NCI-H2196 (cell line): ENCODE measurements at regions not wholly inside any gene's neighbourhood (a gene's known extent, or its start where the extent isn't known, plus 50 kb on each side); places are given as distances from the start of the nearest gene placed in this dataset.
"Not testable (repeated sequence)": the region's sequence is repeated elsewhere in the genome, so short reads cannot be mapped to it uniquely, and the experiment has no call there.

Experiments used
- DNase-seq: peaks from one replicate; lab custom pipeline; 2025; ENCODE audit not compliant: unreplicated experiment; lab: John Stamatoyannopoulos, UW

- not testable (repeated sequence) for DNase-seq
Measured at GRCh38 chr10:8415029-8415428, 360.5 kb downstream of the GATA3 start.

- DNase-seq: no peak
Measured at GRCh38 chr10:8416192-8416701, 361.8 kb downstream of the GATA3 start.

GRCh38 chr10:8416760-8417159, 362.3 kb downstream of the GATA3 start:
- no peak for DNase-seq

GRCh38 chr10:8417631-8418030, 363.1 kb downstream of the GATA3 start:
- DNase-seq: no peak

GRCh38 chr10:8418631-8419030, 364.1 kb downstream of the GATA3 start:
- DNase-seq: no peak

- no peak for DNase-seq
Measured at GRCh38 chr10:8420182-8420581, 365.7 kb downstream of the GATA3 start.

GRCh38 chr10:8424555-8425211, 370.2 kb downstream of the GATA3 start:
- DNase-seq: no peak

GRCh38 chr10:8428654-8429053, 374.2 kb downstream of the GATA3 start:
- DNase-seq: no peak

- DNase-seq: no peak
Measured at GRCh38 chr10:8430321-8430720, 375.8 kb downstream of the GATA3 start.

GRCh38 chr10:8431511-8431910, 377.0 kb downstream of the GATA3 start:
- no peak for DNase-seq

GRCh38 chr10:8435186-8436055, 380.9 kb downstream of the GATA3 start:
- no peak for DNase-seq

- no peak for DNase-seq
Measured at GRCh38 chr10:8437896-8438295, 383.4 kb downstream of the GATA3 start.

- DNase-seq: no peak
Measured at GRCh38 chr10:8438603-8439002, 384.1 kb downstream of the GATA3 start.

GRCh38 chr10:8439040-8439439, 384.6 kb downstream of the GATA3 start:
- no peak for DNase-seq

- no peak for DNase-seq
Measured at GRCh38 chr10:8444630-8445029, 390.1 kb downstream of the GATA3 start.

GRCh38 chr10:8445353-8445752, 390.9 kb downstream of the GATA3 start:
- DNase-seq: no peak

GRCh38 chr10:8449909-8450308, 395.4 kb downstream of the GATA3 start:
- DNase-seq: no peak

GRCh38 chr10:8453587-8453986, 399.1 kb downstream of the GATA3 start:
- DNase-seq: no peak

- DNase-seq: no peak
Measured at GRCh38 chr10:8454357-8454756, 399.9 kb downstream of the GATA3 start.

- DNase-seq: no peak
Measured at GRCh38 chr10:8455181-8455580, 400.7 kb downstream of the GATA3 start.

GRCh38 chr10:8456386-8456785, 401.9 kb downstream of the GATA3 start:
- DNase-seq: no peak

GRCh38 chr10:8460626-8461025, 406.1 kb downstream of the GATA3 start:
- no peak for DNase-seq
